A549 (cell line): ENCODE measurements at regions not wholly inside any gene's neighbourhood (a gene's known extent, or its start where the extent isn't known, plus 50 kb on each side); places are given as distances from the start of the nearest gene placed in this dataset.

Source experiments
- ATAC-seq, 2 experiments: fragments of 200-7000 bp in 1 of 2; fragments of >200 bp in 1 of 2; cut with Nextera tagmentation in 1 of 2; cut with Tn5 transposase in 1 of 2; 3 replicates each; pipeline versions ENCODE4 v1.8.0 to v1.9.1; 2018 to 2020; ENCODE audit warnings: mild to moderate bottlenecking in 1 of 2, moderate library complexity in 1 of 2
- CTCF ChIA-PET: fragments of 300-600 bp; sonication (Branson Sonifier 250); formaldehyde crosslinking; extraction: SDS; loops from one replicate; lab custom pipeline; 2021; ENCODE audit warnings: antibody characterized with exemption, inconsistent platforms; lab: Yijun Ruan, JAX
- POLR2A ChIA-PET: fragments of 350-600 bp; formaldehyde crosslinking; extraction: SDS; loops from one replicate; lab custom pipeline; 2021; ENCODE audit warnings: antibody characterized with exemption, inconsistent platforms; lab: Yijun Ruan, JAX
- DNase-seq, 2 experiments: peaks; one replicate each; pipeline versions ENCODE4 v3.0.0 to v3.0.0-alpha.2; 2011 to 2016; ENCODE audit warnings: low read depth in 1 of 2, low spot score in 1 of 2
- FAIRE-seq: peaks from 2 replicates; lab custom pipeline; 2011; peaks lifted over from hg19 to GRCh38; lab: Jason Lieb, UNC
- H3K27ac ChIP-seq, 2 experiments: fragments of >200 bp; sonication (Bioruptor Twin); formaldehyde crosslinking; 3 replicates each; pipeline ENCODE4 v1.5.1; 2016 to 2017
- H3K4me1 ChIP-seq: fragments of >200 bp; sonication (Bioruptor Twin); formaldehyde crosslinking; 3 replicates; pipeline ENCODE4 v1.6.1; 2016
- H3K4me2 ChIP-seq: fragments of >200 bp; sonication (Bioruptor Twin); formaldehyde crosslinking; 3 replicates; pipeline ENCODE4 v1.6.1; 2016
- H3K4me3 ChIP-seq: fragments of >200 bp; sonication (Bioruptor Twin); formaldehyde crosslinking; 3 replicates; pipeline ENCODE4 v1.5.1; 2016
- H3K9me3 ChIP-seq: fragments of >200 bp; sonication (Bioruptor Twin); formaldehyde crosslinking; 3 replicates; pipeline ENCODE4 v1.6.1; 2016
- CBX8 ChIP-seq: fragments of 200-600 bp; sonication (generic); IDR thresholded peaks from 2 replicates; pipeline ENCODE4 v1.6.1; 2016
- CEBPB ChIP-seq, 2 experiments: fragments of >200 bp in 1 of 2; sonication (Bioruptor Twin) in 1 of 2; formaldehyde crosslinking in 1 of 2; IDR thresholded peaks; 2 replicates each; pipeline ENCODE4 v1.6.1; 2012 to 2016
- CHD4 ChIP-seq: fragments of 200-600 bp; sonication (generic); IDR thresholded peaks from 2 replicates; pipeline ENCODE4 v1.6.1; 2016; ENCODE audit warnings: antibody characterized with exemption, mild to moderate bottlenecking, borderline replicate concordance
- EHF ChIP-seq: fragments of 250-450 bp; sonication (Bioruptor Pico); IDR thresholded peaks from 2 replicates; pipeline ENCODE4 v1.5.0; 2020; ENCODE audit warnings: mild to moderate bottlenecking
- FOSB ChIP-seq: fragments of 250-450 bp; sonication (Bioruptor Pico); IDR thresholded peaks from 2 replicates; pipeline ENCODE4 v1.5.0; 2020; ENCODE audit warnings: mild to moderate bottlenecking, moderate library complexity
- GATA3 ChIP-seq: IDR thresholded peaks from 2 replicates; pipeline ENCODE4 v1.6.1; 2012; ENCODE audit warnings: borderline replicate concordance
- HOXB13 ChIP-seq: fragments of 250-450 bp; sonication (Bioruptor Pico); IDR thresholded peaks from 2 replicates; pipeline ENCODE4 v1.5.0; 2020; ENCODE audit warnings: low read depth, mild to moderate bottlenecking, moderate library complexity
- KDM5A ChIP-seq: fragments of 200-600 bp; sonication (generic); IDR thresholded peaks from 2 replicates; pipeline ENCODE4 v1.6.1; 2016; ENCODE audit warnings: antibody characterized with exemption, mild to moderate bottlenecking
- MAZ ChIP-seq: fragments of 150-350 bp; IDR thresholded peaks from 2 replicates; pipeline ENCODE4 v1.6.1; 2014; ENCODE audit warnings: antibody characterized with exemption, low read depth, low read length, borderline replicate concordance
- MYC ChIP-seq: IDR thresholded peaks from 2 replicates; pipeline ENCODE4 v1.6.1; 2012; ENCODE audit warnings: mild to moderate bottlenecking, inconsistent platforms, low read length, improper control_type of control experiment, borderline replicate concordance
- NFE2L2 ChIP-seq: fragments of 150-350 bp; conservative IDR thresholded peaks from 2 replicates; pipeline ENCODE4 v1.6.1; 2014; ENCODE audit warnings: low read length
- PHF8 ChIP-seq: fragments of 200-600 bp; sonication (generic); IDR thresholded peaks from 2 replicates; pipeline ENCODE4 v1.6.1; 2016; ENCODE audit warnings: low read depth, mild to moderate bottlenecking, antibody characterized with exemption, moderate library complexity, borderline replicate concordance
- RAD21 ChIP-seq, 2 experiments: fragments of >200 bp in 1 of 2; sonication (Bioruptor Twin) in 1 of 2; formaldehyde crosslinking in 1 of 2; IDR thresholded peaks in 1 of 2; conservative IDR thresholded peaks in 1 of 2; 2 replicates in 1 of 2; 3 replicates in 1 of 2; pipeline ENCODE4 v1.6.1; 2012 to 2018; ENCODE audit warnings: inconsistent platforms in 1 of 2
- RARB ChIP-seq: fragments of 250-450 bp; sonication (Bioruptor Pico); IDR thresholded peaks from 2 replicates; pipeline ENCODE4 v1.8.0; 2021; ENCODE audit warnings: mild to moderate bottlenecking, moderate library complexity
- RCOR1 ChIP-seq: fragments of 150-350 bp; IDR thresholded peaks from 2 replicates; pipeline ENCODE4 v1.6.1; 2014; ENCODE audit warnings: antibody characterized with exemption, low read length, low read depth
- RFX5 ChIP-seq: fragments of 450-650 bp; IDR thresholded peaks from 2 replicates; pipeline ENCODE4 v1.7.1; 2014; ENCODE audit warnings: antibody characterized with exemption, mild to moderate bottlenecking, moderate library complexity
- RNF2 ChIP-seq: fragments of 200-600 bp; sonication (generic); IDR thresholded peaks from 2 replicates; pipeline ENCODE4 v1.6.1; 2016; ENCODE audit warnings: low read depth, mild to moderate bottlenecking, antibody characterized with exemption, moderate library complexity, borderline replicate concordance
- TP53 ChIP-seq: fragments of 250-450 bp; sonication (Bioruptor Pico); IDR thresholded peaks from 2 replicates; pipeline ENCODE4 v1.5.0; 2021; ENCODE audit warnings: mild to moderate bottlenecking, moderate library complexity
- ZFP36 ChIP-seq: fragments of 450-650 bp; IDR thresholded peaks from 2 replicates; pipeline ENCODE4 v1.6.1; 2014; ENCODE audit warnings: borderline replicate concordance; ENCODE audit not compliant: partially characterized antibody
- WGBS: methylation state at CpG from one replicate; pipeline ENCODE4 v1.1.6; 2017; ENCODE audit errors: missing lambda C conversion rate; 5-methylcytosine and 5-hydroxymethylcytosine counted together
- TF ChIP-seq, protein P1 (sequence below): fragments of 200-600 bp; sonication (generic); IDR thresholded peaks from 2 replicates; pipeline ENCODE4 v1.6.1; 2016; ENCODE audit warnings: antibody characterized with exemption, mild to moderate bottlenecking, moderate library complexity
- TF ChIP-seq, protein P2 (sequence below): IDR thresholded peaks from 2 replicates; pipeline ENCODE4 v1.6.1; 2012
- TF ChIP-seq, protein P3 (sequence below): fragments of 250-450 bp; sonication (Bioruptor Pico); IDR thresholded peaks from 2 replicates; pipeline ENCODE4 v1.5.0; 2021; ENCODE audit warnings: mild to moderate bottlenecking, moderate library complexity, borderline replicate concordance
- TF ChIP-seq, protein P4 (sequence below): IDR thresholded peaks from 2 replicates; pipeline ENCODE4 v1.6.1; 2012; ENCODE audit warnings: low read depth, borderline replicate concordance

DNA sequence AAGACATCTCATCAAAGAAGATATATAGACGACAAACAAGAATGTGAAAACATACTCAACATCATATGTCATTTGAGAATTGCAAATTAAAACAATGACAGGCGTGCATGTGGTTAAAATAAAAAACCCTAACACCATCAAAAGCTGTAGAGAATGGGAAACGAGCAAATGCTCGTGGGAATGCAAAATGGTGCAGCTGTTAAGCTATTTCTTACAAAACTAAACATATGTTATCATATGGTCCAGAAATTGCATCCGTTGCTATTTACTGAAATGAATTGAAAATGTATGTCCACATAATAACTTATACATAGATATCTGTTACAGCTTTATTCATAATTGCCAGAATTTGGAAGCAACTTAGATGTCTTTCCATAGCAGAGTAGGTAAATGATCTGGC, 574.4 kb downstream of the TNS3 start:
- TF ChIP-seq CEBPB (IDR thresholded peaks at IDR 0.05) (no peak), HOXB13 (no peak), FOSB (CRISPR knock-in tag) (no peak), RAD21 (conservative IDR thresholded peaks at IDR 0.05 in 1 of 2, IDR thresholded peaks at IDR 0.05 in 1 of 2) (no peak), TP53 (no peak), GATA3 (no peak), RCOR1 (no peak), EHF (no peak), RARB (CRISPR knock-in tag) (no peak)
- TF ChIP-seq, protein P1, sequence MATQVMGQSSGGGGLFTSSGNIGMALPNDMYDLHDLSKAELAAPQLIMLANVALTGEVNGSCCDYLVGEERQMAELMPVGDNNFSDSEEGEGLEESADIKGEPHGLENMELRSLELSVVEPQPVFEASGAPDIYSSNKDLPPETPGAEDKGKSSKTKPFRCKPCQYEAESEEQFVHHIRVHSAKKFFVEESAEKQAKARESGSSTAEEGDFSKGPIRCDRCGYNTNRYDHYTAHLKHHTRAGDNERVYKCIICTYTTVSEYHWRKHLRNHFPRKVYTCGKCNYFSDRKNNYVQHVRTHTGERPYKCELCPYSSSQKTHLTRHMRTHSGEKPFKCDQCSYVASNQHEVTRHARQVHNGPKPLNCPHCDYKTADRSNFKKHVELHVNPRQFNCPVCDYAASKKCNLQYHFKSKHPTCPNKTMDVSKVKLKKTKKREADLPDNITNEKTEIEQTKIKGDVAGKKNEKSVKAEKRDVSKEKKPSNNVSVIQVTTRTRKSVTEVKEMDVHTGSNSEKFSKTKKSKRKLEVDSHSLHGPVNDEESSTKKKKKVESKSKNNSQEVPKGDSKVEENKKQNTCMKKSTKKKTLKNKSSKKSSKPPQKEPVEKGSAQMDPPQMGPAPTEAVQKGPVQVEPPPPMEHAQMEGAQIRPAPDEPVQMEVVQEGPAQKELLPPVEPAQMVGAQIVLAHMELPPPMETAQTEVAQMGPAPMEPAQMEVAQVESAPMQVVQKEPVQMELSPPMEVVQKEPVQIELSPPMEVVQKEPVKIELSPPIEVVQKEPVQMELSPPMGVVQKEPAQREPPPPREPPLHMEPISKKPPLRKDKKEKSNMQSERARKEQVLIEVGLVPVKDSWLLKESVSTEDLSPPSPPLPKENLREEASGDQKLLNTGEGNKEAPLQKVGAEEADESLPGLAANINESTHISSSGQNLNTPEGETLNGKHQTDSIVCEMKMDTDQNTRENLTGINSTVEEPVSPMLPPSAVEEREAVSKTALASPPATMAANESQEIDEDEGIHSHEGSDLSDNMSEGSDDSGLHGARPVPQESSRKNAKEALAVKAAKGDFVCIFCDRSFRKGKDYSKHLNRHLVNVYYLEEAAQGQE, result no peak
- Histone ChIP-seq H3K27ac (no peak overlapping the region), H3K4me3 (no peak overlapping the region), H3K4me2 (no peak overlapping the region), H3K4me1 (no peaks in the 10 kb centered on the region), H3K9me3 (no peaks in the 10 kb centered on the region)
- FAIRE-seq, result no peak
- POLR2A ChIA-PET, result no interaction called here
- no peak for ATAC-seq
- CTCF ChIA-PET, result no interaction called here
- 54% methylated on average over 5 of the region's 5 CpGs for WGBS
- no peak for DNase-seq

DNA sequence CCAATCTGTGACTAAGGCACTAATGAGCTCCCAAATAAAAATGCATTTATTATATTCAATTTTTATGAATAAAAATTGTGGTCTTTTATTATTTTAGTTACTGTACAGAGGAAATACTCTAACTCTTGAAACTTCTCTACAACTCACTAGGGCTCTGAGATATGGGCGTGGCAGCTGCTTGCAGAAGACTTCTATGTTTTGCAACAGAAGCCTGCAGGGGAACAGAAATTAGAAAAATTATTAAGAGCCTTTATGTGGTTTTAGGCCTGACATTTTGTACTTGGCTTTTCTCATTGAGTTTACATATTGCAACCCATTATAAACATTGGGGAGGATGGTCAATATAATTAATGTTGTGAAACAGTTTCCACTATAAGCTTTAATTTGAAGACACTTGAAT, 581.4 kb downstream of the TNS3 start:
- no peak for DNase-seq

DNA sequence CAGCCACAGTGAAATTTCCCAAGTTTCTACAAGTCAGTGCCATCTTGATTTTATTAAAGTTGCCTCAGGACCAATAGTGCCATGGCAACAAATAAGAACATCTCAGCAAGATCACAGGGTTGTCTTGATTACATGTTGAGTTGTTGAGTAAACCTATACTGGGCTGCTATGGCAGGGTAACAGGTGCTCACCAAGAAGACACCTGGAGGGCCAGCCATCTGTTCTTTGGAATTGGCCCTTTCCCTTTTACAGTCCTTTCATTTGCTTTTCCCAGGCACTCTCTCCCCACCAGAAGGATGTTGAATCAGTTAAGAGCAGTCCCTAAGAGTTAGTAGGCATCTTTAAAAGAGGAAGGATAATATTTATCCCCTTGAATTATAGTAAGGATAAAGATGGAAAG, 582.0 kb downstream of the TNS3 start:
- Histone ChIP-seq H3K4me3 (no peak overlapping the region), H3K9me3 (no peaks in the 10 kb centered on the region), H3K4me2 (no peak overlapping the region), H3K27ac (no peak overlapping the region), H3K4me1 (no peaks in the 10 kb centered on the region)
- ChIA-PET POLR2A (no interaction called here), CTCF (no interaction called here)
- TF ChIP-seq FOSB (CRISPR knock-in tag), result no peak
- ATAC-seq (no peak), FAIRE-seq (no peak), DNase-seq (no peak)

More for the DNA sequence above, 581.4 kb downstream of the TNS3 start:
- no peak for ATAC-seq
- CTCF ChIA-PET, result no interaction called here
- Histone ChIP-seq H3K27ac (no peak overlapping the region), H3K9me3 (no peaks in the 10 kb centered on the region), H3K4me3 (no peak overlapping the region), H3K4me2 (no peak overlapping the region), H3K4me1 (no peaks in the 10 kb centered on the region)
- no peak for FAIRE-seq
- POLR2A ChIA-PET, result no interaction called here
- WGBS, result 38% methylated on average over 1 of the region's 1 CpG
- no peak for TF ChIP-seq ZFP36
- no peak for TF ChIP-seq MYC
- TF ChIP-seq NFE2L2, result no peak
- TF ChIP-seq, protein P2, sequence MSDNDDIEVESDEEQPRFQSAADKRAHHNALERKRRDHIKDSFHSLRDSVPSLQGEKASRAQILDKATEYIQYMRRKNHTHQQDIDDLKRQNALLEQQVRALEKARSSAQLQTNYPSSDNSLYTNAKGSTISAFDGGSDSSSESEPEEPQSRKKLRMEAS, result no peak
- TF ChIP-seq, protein P3, sequence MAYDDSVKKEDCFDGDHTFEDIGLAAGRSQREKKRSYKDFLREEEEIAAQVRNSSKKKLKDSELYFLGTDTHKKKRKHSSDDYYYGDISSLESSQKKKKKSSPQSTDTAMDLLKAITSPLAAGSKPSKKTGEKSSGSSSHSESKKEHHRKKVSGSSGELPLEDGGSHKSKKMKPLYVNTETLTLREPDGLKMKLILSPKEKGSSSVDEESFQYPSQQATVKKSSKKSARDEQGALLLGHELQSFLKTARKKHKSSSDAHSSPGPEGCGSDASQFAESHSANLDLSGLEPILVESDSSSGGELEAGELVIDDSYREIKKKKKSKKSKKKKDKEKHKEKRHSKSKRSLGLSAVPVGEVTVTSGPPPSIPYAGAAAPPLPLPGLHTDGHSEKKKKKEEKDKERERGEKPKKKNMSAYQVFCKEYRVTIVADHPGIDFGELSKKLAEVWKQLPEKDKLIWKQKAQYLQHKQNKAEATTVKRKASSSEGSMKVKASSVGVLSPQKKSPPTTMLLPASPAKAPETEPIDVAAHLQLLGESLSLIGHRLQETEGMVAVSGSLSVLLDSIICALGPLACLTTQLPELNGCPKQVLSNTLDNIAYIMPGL (CRISPR knock-in tag), result no peak
- no peak for TF ChIP-seq RARB (CRISPR knock-in tag)
- TF ChIP-seq PHF8, result no peak
- no peak for TF ChIP-seq CBX8
- TF ChIP-seq RNF2, result no peak
- TF ChIP-seq RFX5, result no peak
- TF ChIP-seq MAZ, result no peak
- TF ChIP-seq CEBPB (IDR thresholded peaks at IDR 0.05), result no peak
- TF ChIP-seq, protein P4, sequence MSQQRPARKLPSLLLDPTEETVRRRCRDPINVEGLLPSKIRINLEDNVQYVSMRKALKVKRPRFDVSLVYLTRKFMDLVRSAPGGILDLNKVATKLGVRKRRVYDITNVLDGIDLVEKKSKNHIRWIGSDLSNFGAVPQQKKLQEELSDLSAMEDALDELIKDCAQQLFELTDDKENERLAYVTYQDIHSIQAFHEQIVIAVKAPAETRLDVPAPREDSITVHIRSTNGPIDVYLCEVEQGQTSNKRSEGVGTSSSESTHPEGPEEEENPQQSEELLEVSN, result no peak
- no peak for TF ChIP-seq CHD4
- TF ChIP-seq KDM5A, result no peak
